NCI-H2107 treated with DMSO at 0.1 percent for 48 hours (cell line): ENCODE measurements at regions not wholly inside any gene's neighbourhood (a gene's known extent, or its start where the extent isn't known, plus 50 kb on each side); places are given as distances from the start of the nearest gene placed in this dataset.

Experiments
- DNase-seq: peaks from one replicate; lab custom pipeline; 2025; ENCODE audit not compliant: unreplicated experiment; lab: John Stamatoyannopoulos, UW

DNA sequence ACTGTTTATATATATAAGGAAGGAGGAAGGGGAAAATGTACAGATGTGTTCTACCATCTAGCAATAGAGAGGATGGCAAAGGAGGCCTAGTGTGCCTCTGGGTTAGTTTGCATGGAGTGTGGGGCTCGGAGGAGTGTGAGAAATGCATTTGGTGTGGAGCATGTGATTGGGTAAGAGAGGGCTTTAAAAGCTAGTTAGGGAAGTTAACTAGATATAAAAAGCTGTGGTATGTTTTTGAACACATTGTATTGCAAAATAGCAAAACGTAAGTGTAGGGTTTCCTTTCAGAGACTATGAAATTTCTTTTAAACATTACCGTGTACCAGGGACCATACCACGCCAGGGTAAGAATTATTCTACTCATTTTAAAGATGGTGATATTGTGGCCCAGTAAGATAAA, 53.3 kb upstream of the STXBP6 start:
- DNase-seq, result no peak

DNA sequence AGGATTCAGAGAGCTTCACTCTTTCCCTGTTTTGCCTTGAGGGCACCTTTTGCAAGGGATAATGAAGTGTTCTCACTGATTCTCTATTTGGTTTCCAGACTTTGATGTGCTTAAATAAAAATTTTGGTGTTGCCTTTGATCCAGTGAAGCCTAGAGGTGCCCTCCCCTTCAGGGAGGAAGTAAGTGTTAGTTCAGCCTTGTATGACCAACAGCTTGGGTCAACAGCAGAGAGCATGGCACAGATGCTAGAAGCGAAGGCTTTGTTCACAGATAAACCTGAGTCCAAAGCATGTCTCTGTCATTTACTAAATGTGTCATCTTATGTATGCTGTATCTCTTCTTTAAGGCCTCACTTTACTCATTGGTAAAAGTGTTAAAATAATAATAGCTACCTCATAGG, 52.8 kb upstream of the STXBP6 start:
- DNase-seq, result no peak

DNA sequence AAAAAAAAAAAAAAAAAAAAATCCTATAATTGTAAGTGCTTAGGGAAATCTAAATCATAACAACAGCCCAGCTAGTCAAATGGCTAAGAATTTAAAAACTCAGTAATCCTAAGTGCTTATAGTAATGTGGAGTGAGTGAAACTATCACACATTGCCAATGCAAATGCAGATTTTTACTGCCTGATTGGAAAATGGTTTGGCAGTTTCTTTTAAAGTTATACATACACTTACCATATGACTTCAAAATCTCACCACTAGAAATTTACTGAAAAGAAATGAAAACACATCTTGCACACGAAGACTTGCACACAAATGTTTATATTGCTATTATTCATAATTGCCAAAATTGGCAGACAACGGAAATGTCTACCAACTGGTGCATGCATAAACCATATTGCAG, 51.3 kb upstream of the STXBP6 start:
- no peak for DNase-seq
